ENCODE measurements at regions not wholly inside any gene's neighbourhood (a gene's known extent, or its start where the extent isn't known, plus 50 kb on each side); places are given as distances from the start of the nearest gene placed in this dataset.

DNA sequence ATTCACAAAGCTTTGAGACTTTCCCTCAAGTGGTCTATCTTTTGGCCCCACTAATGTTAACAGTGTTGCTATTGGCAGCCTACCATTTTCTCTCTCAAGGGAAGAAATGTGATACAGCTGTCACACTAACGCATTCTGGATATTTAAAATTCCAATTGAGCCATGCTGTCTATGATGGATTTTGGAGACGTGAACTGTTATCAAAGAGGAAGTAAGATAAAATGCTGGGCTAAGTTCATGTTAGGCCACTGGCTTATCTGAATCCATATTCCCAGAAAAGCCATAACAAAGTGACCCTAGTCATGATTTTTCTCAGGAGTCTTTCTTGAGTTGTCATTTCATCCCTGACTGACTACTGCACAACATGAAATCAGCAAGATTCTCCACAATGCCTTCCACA, 200.2 kb downstream of the PHLDA1 start:
- DNase-seq (ENCODE audit: low read depth in 1 of 2, low spot score in 1 of 2): no peak
- in situ Hi-C loops (cut with HindIII; ENCODE audit: low pct_unique_long_range_greater_than_20kb, low sequenced_read_pairs): no loop called here
- TF ChIP-seq JUND (IDR thresholded peaks at IDR 0.05; ENCODE audit: low read depth): no peak

GRCh38 chr12:75827061-75827460, 204.5 kb downstream of the PHLDA1 start:
- no peak for TF ChIP-seq JUND (IDR thresholded peaks at IDR 0.05; ENCODE audit: low read depth)
- in situ Hi-C loops (cut with HindIII; ENCODE audit: low pct_unique_long_range_greater_than_20kb, low sequenced_read_pairs): no loop called here
- no peak for DNase-seq (ENCODE audit: low read depth in 1 of 2, low spot score in 1 of 2)

GRCh38 chr12:75825686-75826085, 205.9 kb downstream of the PHLDA1 start:
- in situ Hi-C loops (cut with HindIII; ENCODE audit: low pct_unique_long_range_greater_than_20kb, low sequenced_read_pairs): no loop called here
- no peak for DNase-seq (ENCODE audit: low read depth in 1 of 2, low spot score in 1 of 2)
- no peak for TF ChIP-seq JUND (IDR thresholded peaks at IDR 0.05; ENCODE audit: low read depth)

GRCh38 chr12:75823475-75823874, 208.1 kb downstream of the PHLDA1 start:
- no peak for TF ChIP-seq JUND (IDR thresholded peaks at IDR 0.05; ENCODE audit: low read depth)
- in situ Hi-C loops (cut with HindIII; ENCODE audit: low pct_unique_long_range_greater_than_20kb, low sequenced_read_pairs): no loop called here
- DNase-seq (ENCODE audit: low read depth in 1 of 2, low spot score in 1 of 2): no peak

DNA sequence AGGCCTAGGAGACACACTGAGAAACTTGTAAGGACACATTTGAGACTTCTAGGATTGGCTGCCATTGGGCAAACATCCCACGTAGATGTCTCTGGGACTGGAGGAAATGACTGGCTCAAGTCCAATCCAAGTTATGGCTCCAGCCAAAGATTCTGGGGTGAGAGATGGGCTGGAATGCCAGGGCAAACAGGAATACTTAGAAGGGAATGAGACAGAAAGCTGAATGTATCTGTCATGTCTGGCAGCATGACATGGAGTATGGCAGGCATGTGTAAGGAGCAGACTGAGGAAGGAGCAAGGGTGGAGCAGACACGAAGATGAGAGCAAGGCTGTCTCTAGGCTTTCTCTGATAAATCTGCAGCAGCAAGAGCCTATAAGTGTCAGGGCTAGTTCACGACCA, 209.2 kb downstream of the PHLDA1 start:
- DNase-seq (ENCODE audit: low read depth in 1 of 2, low spot score in 1 of 2): no peak
- in situ Hi-C loops (cut with HindIII; ENCODE audit: low pct_unique_long_range_greater_than_20kb, low sequenced_read_pairs): no loop called here
- TF ChIP-seq JUND (IDR thresholded peaks at IDR 0.05; ENCODE audit: low read depth): no peak

DNA sequence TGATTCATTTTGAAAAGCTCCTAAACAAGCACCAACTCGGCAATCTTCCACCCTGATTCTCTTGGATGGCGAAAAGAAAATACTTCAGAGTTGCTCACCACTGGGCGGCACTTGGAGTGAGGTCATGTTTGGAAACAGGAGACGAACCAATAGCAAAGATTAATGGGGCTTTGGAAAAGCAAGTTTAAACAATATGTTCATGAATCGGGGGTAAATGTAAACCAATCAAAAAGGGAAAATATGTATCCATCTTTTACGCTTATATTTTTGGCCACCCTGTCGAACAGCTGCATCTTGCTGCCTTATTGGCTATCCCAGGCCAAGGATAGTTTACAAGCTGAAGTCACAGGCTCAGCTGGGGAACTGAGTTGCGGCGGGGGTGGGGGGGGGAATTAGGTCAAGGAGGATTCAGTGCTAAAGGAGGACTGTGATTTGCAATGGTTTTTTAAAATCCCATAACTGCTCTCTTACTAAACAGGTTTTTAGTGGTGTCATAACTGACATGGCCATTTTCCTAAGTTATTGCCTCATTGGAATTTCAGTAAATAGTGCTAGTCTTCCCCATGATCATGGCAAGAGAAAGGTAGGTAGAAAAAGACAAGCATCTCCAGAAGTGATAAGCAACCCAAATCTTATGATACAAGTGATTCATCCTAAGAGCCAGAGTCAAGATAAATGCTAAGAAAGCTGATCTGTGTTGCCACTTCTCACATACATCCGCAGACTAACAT, 210.6 kb downstream of the PHLDA1 start:
- in situ Hi-C loops (cut with HindIII; ENCODE audit: low pct_unique_long_range_greater_than_20kb, low sequenced_read_pairs): no loop called here
- DNase-seq (ENCODE audit: low read depth in 1 of 2, low spot score in 1 of 2): no peak
- no peak for TF ChIP-seq JUND (IDR thresholded peaks at IDR 0.05; ENCODE audit: low read depth)

GRCh38 chr12:75820071-75820470, 211.5 kb downstream of the PHLDA1 start:
- in situ Hi-C loops (cut with HindIII; ENCODE audit: low pct_unique_long_range_greater_than_20kb, low sequenced_read_pairs): no loop called here
- no peak for TF ChIP-seq JUND (IDR thresholded peaks at IDR 0.05; ENCODE audit: low read depth)
- no peak for DNase-seq (ENCODE audit: low read depth in 1 of 2, low spot score in 1 of 2)

DNA sequence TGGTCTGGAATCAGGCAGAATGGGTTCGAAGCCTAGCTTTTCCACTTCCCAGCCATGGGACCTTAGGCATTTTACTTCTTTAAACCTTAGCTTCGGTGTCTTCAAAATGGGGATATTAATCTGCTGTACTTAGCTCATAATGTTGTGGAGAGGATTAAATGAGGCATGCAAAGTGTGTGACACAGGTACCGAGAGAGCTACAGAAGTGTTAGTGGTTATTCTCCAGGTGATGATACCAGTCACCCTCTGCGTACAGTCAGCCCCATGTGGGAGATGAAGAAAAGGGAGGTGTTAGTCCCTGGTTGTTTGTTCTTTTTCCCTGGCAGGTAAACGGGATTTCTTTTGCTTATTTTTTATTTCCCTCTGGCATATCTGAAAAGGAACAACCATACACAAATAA, 212.1 kb downstream of the PHLDA1 start:
- no peak for TF ChIP-seq JUND (IDR thresholded peaks at IDR 0.05; ENCODE audit: low read depth)
- no peak for DNase-seq (ENCODE audit: low read depth in 1 of 2, low spot score in 1 of 2)
- in situ Hi-C loops (cut with HindIII; ENCODE audit: low pct_unique_long_range_greater_than_20kb, low sequenced_read_pairs): no loop called here

- no peak for DNase-seq (ENCODE audit: low read depth in 1 of 2, low spot score in 1 of 2)
- TF ChIP-seq JUND (IDR thresholded peaks at IDR 0.05; ENCODE audit: low read depth): no peak
- in situ Hi-C loops (cut with HindIII; ENCODE audit: low pct_unique_long_range_greater_than_20kb, low sequenced_read_pairs): no loop called here
These were observed 212.7 kb downstream of the PHLDA1 start for GRCh38 chr12:75818863-75819262.

- DNase-seq (ENCODE audit: low read depth in 1 of 2, low spot score in 1 of 2): peak in 1 of 2 experiments; percentile 27
- no peak for TF ChIP-seq JUND (IDR thresholded peaks at IDR 0.05; ENCODE audit: low read depth)
- in situ Hi-C loops (cut with HindIII; ENCODE audit: low pct_unique_long_range_greater_than_20kb, low sequenced_read_pairs): no loop called here
These were observed 214.7 kb downstream of the PHLDA1 start for GRCh38 chr12:75816897-75817296.

- in situ Hi-C loops (cut with HindIII; ENCODE audit: low pct_unique_long_range_greater_than_20kb, low sequenced_read_pairs): no loop called here
These were observed 215.8 kb downstream of the PHLDA1 start for GRCh38 chr12:75815756-75816155.

DNA sequence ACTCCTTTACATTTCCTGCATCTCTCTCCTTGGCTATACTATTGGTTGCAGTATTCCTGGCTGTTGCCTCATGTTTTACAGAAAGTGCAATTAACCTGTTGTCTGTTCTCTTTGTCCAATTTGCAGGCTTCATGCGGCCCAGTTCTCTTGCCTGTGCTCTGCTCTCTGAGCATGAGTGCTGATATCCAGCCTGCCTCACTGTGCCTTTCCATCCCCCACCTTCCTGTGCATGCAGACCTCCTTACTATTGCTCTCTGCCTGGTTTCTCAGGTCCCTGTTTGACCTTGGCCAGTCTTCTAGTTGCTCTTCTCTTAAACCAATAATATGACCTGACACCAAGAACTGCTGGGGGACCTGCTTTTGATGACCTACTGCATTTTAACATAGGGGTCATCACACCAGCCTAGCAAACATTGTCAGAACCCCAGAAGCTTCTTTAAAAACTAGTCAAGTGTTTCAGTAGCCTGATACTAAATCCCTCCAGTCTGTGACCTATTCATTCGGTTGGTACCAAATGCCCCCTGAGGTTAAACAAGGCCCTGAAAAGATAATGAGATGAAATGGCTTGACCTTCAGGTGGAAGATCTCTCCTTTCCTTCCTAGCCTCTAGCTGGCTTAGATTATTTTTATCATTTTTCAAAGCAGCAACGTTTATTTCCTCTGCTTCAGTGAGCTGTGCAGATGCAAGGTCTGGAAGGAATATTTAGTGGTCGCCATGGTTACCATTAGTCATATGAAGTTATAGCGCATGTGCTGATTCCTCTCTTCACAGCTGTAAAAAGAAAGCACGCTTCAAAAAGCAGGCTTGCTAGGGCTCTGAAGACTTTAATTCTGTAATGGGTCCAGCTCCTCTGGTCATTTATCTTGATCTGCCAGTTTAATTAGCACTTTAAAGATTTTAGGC, 216.5 kb downstream of the PHLDA1 start:
- in situ Hi-C loops (cut with HindIII; ENCODE audit: low pct_unique_long_range_greater_than_20kb, low sequenced_read_pairs): no loop called here
- DNase-seq (ENCODE audit: low read depth in 1 of 2, low spot score in 1 of 2): no peak

More at GRCh38 chr12:75815756-75816155, 215.8 kb downstream of the PHLDA1 start:
- TF ChIP-seq JUND (IDR thresholded peaks at IDR 0.05; ENCODE audit: low read depth): no peak
- no peak for DNase-seq (ENCODE audit: low read depth in 1 of 2, low spot score in 1 of 2)

GRCh38 chr12:75813072-75813471, 218.5 kb downstream of the PHLDA1 start:
- no peak for TF ChIP-seq JUND (IDR thresholded peaks at IDR 0.05; ENCODE audit: low read depth)
- no peak for DNase-seq (ENCODE audit: low read depth in 1 of 2, low spot score in 1 of 2)
- in situ Hi-C loops (cut with HindIII; ENCODE audit: low pct_unique_long_range_greater_than_20kb, low sequenced_read_pairs): no loop called here

More for the DNA sequence above, 216.5 kb downstream of the PHLDA1 start:
- TF ChIP-seq JUND (IDR thresholded peaks at IDR 0.05; ENCODE audit: low read depth): no peak
